DND-41 (cell line): ENCODE measurements at regions not wholly inside any gene's neighbourhood (a gene's known extent, or its start where the extent isn't known, plus 50 kb on each side); places are given as distances from the start of the nearest gene placed in this dataset.

Experiments
- CTCF ChIP-seq: IDR thresholded peaks from 2 replicates; pipeline ENCODE4 v1.5.1; 2012; ENCODE audit warnings: borderline replicate concordance, low read length, moderate library complexity, mild to moderate bottlenecking; ENCODE audit not compliant: poor library complexity, severe bottlenecking; ENCODE audit errors: extremely low read depth
- EZH2 ChIP-seq: IDR thresholded peaks from 3 replicates; pipeline ENCODE4 v1.6.1; 2012; ENCODE audit warnings: borderline replicate concordance, low read depth, mild to moderate bottlenecking, moderate library complexity, low read length, inconsistent platforms; ENCODE audit not compliant: severe bottlenecking

DNA sequence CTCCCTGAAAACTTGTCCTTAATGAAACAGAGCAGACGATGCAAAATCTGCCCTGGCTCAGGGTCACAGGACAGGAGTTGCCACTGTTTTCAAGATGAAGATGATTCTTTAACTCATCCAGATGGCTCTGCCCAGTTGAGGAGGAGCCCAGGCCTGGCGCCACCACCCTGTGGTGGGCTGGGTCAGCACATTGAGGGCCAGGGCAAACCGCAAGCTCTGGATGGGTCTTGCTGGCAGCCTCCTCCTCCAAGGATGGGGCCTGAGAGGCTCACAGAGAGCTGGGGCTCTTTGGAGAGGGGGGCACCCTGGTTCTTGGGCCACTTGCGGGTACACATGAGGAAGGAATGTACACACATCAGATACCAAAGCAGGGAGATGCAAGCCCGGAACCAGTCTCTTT is 158.2 kb downstream of the NUAK1 start:
- TF ChIP-seq CTCF: no peak
- no peak for TF ChIP-seq EZH2
